ENCODE measurements at regions not wholly inside any gene's neighbourhood (a gene's known extent, or its start where the extent isn't known, plus 50 kb on each side); places are given as distances from the start of the nearest gene placed in this dataset.
"Not testable (repeated sequence)": the region's sequence is repeated elsewhere in the genome, so short reads cannot be mapped to it uniquely, and the experiment has no call there.

GRCh38 chr11:92453055-92453454 lies 228.4 kb downstream of the FAT3 start:
- DNase-seq: no peak
- in situ Hi-C loops (cut with HindIII; ENCODE audit: low pct_ligation_motif_present, low pct_unique_long_range_greater_than_20kb, low sequenced_read_pairs): no loop called here

- in situ Hi-C loops (cut with HindIII; ENCODE audit: low pct_ligation_motif_present, low pct_unique_long_range_greater_than_20kb, low sequenced_read_pairs): no loop called here
- no peak for DNase-seq
These were observed 230.7 kb downstream of the FAT3 start for GRCh38 chr11:92455210-92455790.

- DNase-seq: no peak
These were observed 232.6 kb downstream of the FAT3 start for GRCh38 chr11:92457250-92457649.

GRCh38 chr11:92458486-92458885 lies 233.9 kb downstream of the FAT3 start:
- in situ Hi-C loops (cut with HindIII; ENCODE audit: low pct_ligation_motif_present, low pct_unique_long_range_greater_than_20kb, low sequenced_read_pairs): no loop called here
- no peak for DNase-seq

More at GRCh38 chr11:92457250-92457649, 232.6 kb downstream of the FAT3 start:
- in situ Hi-C loops (cut with HindIII; ENCODE audit: low pct_ligation_motif_present, low pct_unique_long_range_greater_than_20kb, low sequenced_read_pairs): no loop called here

GRCh38 chr11:92460213-92460612 lies 235.6 kb downstream of the FAT3 start:
- DNase-seq: no peak
- in situ Hi-C loops (cut with HindIII; ENCODE audit: low pct_ligation_motif_present, low pct_unique_long_range_greater_than_20kb, low sequenced_read_pairs): no loop called here

- in situ Hi-C loops (cut with HindIII; ENCODE audit: low pct_ligation_motif_present, low pct_unique_long_range_greater_than_20kb, low sequenced_read_pairs): no loop called here
- no peak for DNase-seq
These were observed 236.8 kb downstream of the FAT3 start for GRCh38 chr11:92461447-92461846.

- in situ Hi-C loops (cut with HindIII; ENCODE audit: low pct_ligation_motif_present, low pct_unique_long_range_greater_than_20kb, low sequenced_read_pairs): no loop called here
- no peak for DNase-seq
These were observed 238.2 kb downstream of the FAT3 start for GRCh38 chr11:92462821-92463220.

- DNase-seq: no peak
- in situ Hi-C loops (cut with HindIII; ENCODE audit: low pct_ligation_motif_present, low pct_unique_long_range_greater_than_20kb, low sequenced_read_pairs): no loop called here
These were observed 240.2 kb downstream of the FAT3 start for GRCh38 chr11:92464822-92465221.

- in situ Hi-C loops (cut with HindIII; ENCODE audit: low pct_ligation_motif_present, low pct_unique_long_range_greater_than_20kb, low sequenced_read_pairs); DNase-seq: not testable (repeated sequence)
These were observed 240.8 kb downstream of the FAT3 start for GRCh38 chr11:92465410-92465809.

GRCh38 chr11:92473736-92474135 lies 249.1 kb downstream of the FAT3 start:
- no peak for DNase-seq
- in situ Hi-C loops (cut with HindIII; ENCODE audit: low pct_ligation_motif_present, low pct_unique_long_range_greater_than_20kb, low sequenced_read_pairs): no loop called here

- no peak for DNase-seq
- in situ Hi-C loops (cut with HindIII; ENCODE audit: low pct_ligation_motif_present, low pct_unique_long_range_greater_than_20kb, low sequenced_read_pairs): no loop called here
These were observed 250.7 kb downstream of the FAT3 start for GRCh38 chr11:92475316-92475715.

- in situ Hi-C loops (cut with HindIII; ENCODE audit: low pct_ligation_motif_present, low pct_unique_long_range_greater_than_20kb, low sequenced_read_pairs): no loop called here
- DNase-seq: no peak
These were observed 251.2 kb downstream of the FAT3 start for GRCh38 chr11:92475819-92476218.

- DNase-seq: no peak
- in situ Hi-C loops (cut with HindIII; ENCODE audit: low pct_ligation_motif_present, low pct_unique_long_range_greater_than_20kb, low sequenced_read_pairs): no loop called here
These were observed 253.1 kb downstream of the FAT3 start for GRCh38 chr11:92477686-92478085.

GRCh38 chr11:92480499-92480898 lies 255.9 kb downstream of the FAT3 start:
- DNase-seq: no peak
- in situ Hi-C loops (cut with HindIII; ENCODE audit: low pct_ligation_motif_present, low pct_unique_long_range_greater_than_20kb, low sequenced_read_pairs): no loop called here

- no peak for DNase-seq
- in situ Hi-C loops (cut with HindIII; ENCODE audit: low pct_ligation_motif_present, low pct_unique_long_range_greater_than_20kb, low sequenced_read_pairs): no loop called here
These were observed 258.0 kb downstream of the FAT3 start for GRCh38 chr11:92482492-92483060.

GRCh38 chr11:92484570-92484969 lies 260.0 kb downstream of the FAT3 start:
- in situ Hi-C loops (cut with HindIII; ENCODE audit: low pct_ligation_motif_present, low pct_unique_long_range_greater_than_20kb, low sequenced_read_pairs): no loop called here
- DNase-seq: no peak

GRCh38 chr11:92489826-92490399 lies 265.3 kb downstream of the FAT3 start:
- DNase-seq: no peak
- in situ Hi-C loops (cut with HindIII; ENCODE audit: low pct_ligation_motif_present, low pct_unique_long_range_greater_than_20kb, low sequenced_read_pairs): no loop called here

- in situ Hi-C loops (cut with HindIII; ENCODE audit: low pct_ligation_motif_present, low pct_unique_long_range_greater_than_20kb, low sequenced_read_pairs): no loop called here
- no peak for DNase-seq
These were observed 267.8 kb downstream of the FAT3 start for GRCh38 chr11:92492372-92492771.

GRCh38 chr11:92495107-92495793 lies 270.6 kb downstream of the FAT3 start:
- DNase-seq: no peak
- in situ Hi-C loops (cut with HindIII; ENCODE audit: low pct_ligation_motif_present, low pct_unique_long_range_greater_than_20kb, low sequenced_read_pairs): no loop called here

- no peak for DNase-seq
- in situ Hi-C loops (cut with HindIII; ENCODE audit: low pct_ligation_motif_present, low pct_unique_long_range_greater_than_20kb, low sequenced_read_pairs): no loop called here
These were observed 275.8 kb downstream of the FAT3 start for GRCh38 chr11:92500453-92500852.
